ENCODE measurements at regions not wholly inside any gene's neighbourhood (a gene's known extent, or its start where the extent isn't known, plus 50 kb on each side); places are given as distances from the start of the nearest gene placed in this dataset.

DNA sequence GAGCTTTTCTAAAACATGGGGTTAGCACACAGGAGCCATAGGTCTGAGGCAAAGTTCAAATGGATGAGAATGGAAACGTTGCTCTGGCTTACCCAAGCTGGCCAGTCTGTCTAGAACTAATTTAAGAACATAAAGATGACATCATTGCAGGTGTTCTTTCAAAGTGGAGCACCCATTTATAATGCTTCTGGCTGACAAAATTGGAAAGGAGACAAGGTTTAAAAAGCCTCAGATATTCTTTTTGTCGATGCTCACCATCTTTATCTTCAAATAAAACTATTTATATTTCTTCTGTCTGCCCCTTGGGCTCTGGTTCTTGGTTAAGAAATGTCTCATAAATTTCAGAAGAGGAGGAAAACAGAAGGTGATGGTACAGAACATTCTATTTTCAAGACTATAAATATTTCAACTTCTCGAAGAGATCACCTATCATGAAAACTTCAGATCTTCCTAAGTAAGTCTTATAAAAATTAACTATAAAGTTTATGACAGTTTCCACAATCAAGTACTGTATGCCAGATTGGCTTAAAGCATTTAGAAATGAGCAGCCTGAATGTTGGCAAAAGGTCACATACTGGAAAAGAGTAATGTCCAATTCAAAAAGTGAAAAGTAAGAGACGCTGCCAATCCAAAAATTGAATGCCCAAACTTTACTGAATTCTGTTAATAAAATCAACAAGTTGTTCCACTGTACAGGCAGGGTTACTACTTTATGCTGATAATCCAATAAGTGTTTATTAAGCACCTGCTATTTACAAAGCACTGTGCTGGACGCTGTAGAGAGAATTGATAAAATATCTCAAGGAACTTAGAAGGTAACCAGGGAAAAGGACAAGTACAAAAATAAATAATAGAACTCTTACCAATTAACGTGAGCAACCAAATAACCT is 92.0 kb downstream of the ETS2 start:
- H3K9me3 ChIP-seq (ENCODE audit: control insufficient read depth, insufficient read depth, low read length) = 0 out of 2 replicates have a peak, but pooled peaks cover 3% of the 10 kb centered on the region
- H3K27ac ChIP-seq (ENCODE audit: low read depth, low read length) = no peak overlapping the region
- no peak overlapping the region for H3K9ac ChIP-seq (ENCODE audit: low read depth, low read length)
- no peaks in the 10 kb centered on the region for H3K27me3 ChIP-seq (ENCODE audit: control insufficient read depth, insufficient read depth, low read length)
- no peak overlapping the region for H3K4me3 ChIP-seq (ENCODE audit: low read depth, low read length)
- no peaks in the 10 kb centered on the region for H3K36me3 ChIP-seq (ENCODE audit: control insufficient read depth, insufficient read depth, low read length)
- H3K4me1 ChIP-seq (ENCODE audit: control insufficient read depth, insufficient read depth, low read length) = no peaks in the 10 kb centered on the region

DNA sequence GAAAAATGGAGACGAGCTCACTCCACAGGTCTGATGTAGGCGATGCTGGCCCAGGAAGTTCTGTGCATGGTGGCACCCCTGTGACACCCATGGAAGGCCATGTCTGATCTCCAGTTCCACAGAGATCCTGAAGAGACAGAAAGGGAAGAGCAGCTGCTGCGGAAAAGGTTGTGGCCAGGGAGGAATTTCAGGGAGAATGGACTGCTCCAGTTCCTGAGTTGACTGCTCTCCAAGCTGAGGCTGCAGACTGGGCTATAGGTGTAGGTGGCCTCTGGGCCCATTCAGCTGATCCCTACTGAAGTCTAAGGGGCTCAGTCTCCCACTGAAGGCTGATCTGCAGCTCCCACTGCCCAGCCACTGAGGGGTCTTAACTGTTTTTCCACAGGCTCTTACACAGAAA is 89.2 kb downstream of the ETS2 start:
- no peak overlapping the region for H3K4me3 ChIP-seq (ENCODE audit: low read depth, low read length)
- no peaks in the 10 kb centered on the region for H3K4me1 ChIP-seq (ENCODE audit: control insufficient read depth, insufficient read depth, low read length)
- no peaks in the 10 kb centered on the region for H3K36me3 ChIP-seq (ENCODE audit: control insufficient read depth, insufficient read depth, low read length)
- no peak overlapping the region for H3K9ac ChIP-seq (ENCODE audit: low read depth, low read length)
- 0 out of 2 replicates have a peak, but pooled peaks cover 4% of the 10 kb centered on the region for H3K9me3 ChIP-seq (ENCODE audit: control insufficient read depth, insufficient read depth, low read length)
- H3K27ac ChIP-seq (ENCODE audit: low read depth, low read length) = no peak overlapping the region
- no peaks in the 10 kb centered on the region for H3K27me3 ChIP-seq (ENCODE audit: control insufficient read depth, insufficient read depth, low read length)

DNA sequence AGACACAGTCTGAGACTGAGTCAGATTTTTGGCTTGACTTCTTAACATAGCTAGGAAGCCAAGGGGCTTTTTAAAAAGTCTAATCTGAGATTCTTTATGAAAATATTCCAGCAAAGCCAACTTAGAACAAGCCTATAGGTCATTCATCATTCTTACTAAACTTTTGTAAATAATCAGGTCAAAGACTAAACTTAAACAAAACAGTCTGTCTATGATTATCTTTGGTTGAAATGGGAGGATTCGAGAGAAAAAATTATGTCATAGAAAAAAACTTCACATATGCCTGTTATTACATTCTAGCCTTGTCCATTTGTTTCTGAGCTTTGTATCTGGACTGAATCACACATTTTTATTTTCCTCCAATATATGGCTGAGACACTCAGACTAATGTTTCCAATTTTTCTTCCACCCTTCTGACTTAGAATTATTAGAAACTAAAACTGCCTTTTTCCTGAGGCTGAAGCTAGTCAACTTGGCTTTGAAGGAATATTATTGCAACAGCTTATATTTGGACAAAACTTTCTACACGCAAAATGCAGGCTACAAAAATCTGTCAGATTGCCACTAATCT is 83.3 kb downstream of the ETS2 start:
- Histone ChIP-seq H3K9ac (ENCODE audit: low read depth, low read length) (no peak overlapping the region), H3K27ac (ENCODE audit: low read depth, low read length) (no peak overlapping the region), H3K9me3 (ENCODE audit: control insufficient read depth, insufficient read depth, low read length) (peaks cover 14% of the 10 kb centered on the region), H3K4me1 (ENCODE audit: control insufficient read depth, insufficient read depth, low read length) (no peaks in the 10 kb centered on the region), H3K36me3 (ENCODE audit: control insufficient read depth, insufficient read depth, low read length) (no peaks in the 10 kb centered on the region), H3K4me3 (ENCODE audit: low read depth, low read length) (no peak overlapping the region), H3K27me3 (ENCODE audit: control insufficient read depth, insufficient read depth, low read length) (no peaks in the 10 kb centered on the region)

DNA sequence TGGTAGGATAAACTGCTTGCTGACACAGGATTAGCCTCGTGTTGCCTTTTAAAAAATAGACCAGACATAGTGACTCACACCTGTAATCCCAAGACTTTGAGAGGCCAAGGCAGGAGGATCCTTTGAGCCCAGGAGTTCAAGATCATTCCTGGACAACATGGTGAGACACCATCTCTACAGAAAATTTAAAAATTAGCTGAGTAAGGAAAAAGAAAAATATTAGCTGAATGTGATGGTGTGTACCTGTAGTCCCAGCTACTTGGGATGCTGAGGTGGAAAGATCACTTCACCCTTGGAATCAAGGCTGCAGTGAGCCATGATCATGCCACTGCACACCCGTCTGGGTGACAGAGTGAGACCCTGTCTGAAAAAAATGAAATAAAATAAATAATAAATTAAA is 82.0 kb downstream of the ETS2 start:
- H3K4me3 ChIP-seq (ENCODE audit: low read depth, low read length) = no peak overlapping the region
- peaks cover 11% of the 10 kb centered on the region for H3K9me3 ChIP-seq (ENCODE audit: control insufficient read depth, insufficient read depth, low read length)
- H3K9ac ChIP-seq (ENCODE audit: low read depth, low read length) = no peak overlapping the region
- no peaks in the 10 kb centered on the region for H3K27me3 ChIP-seq (ENCODE audit: control insufficient read depth, insufficient read depth, low read length)
- no peak overlapping the region for H3K27ac ChIP-seq (ENCODE audit: low read depth, low read length)
- H3K4me1 ChIP-seq (ENCODE audit: control insufficient read depth, insufficient read depth, low read length) = no peaks in the 10 kb centered on the region
- H3K36me3 ChIP-seq (ENCODE audit: control insufficient read depth, insufficient read depth, low read length) = no peaks in the 10 kb centered on the region

DNA sequence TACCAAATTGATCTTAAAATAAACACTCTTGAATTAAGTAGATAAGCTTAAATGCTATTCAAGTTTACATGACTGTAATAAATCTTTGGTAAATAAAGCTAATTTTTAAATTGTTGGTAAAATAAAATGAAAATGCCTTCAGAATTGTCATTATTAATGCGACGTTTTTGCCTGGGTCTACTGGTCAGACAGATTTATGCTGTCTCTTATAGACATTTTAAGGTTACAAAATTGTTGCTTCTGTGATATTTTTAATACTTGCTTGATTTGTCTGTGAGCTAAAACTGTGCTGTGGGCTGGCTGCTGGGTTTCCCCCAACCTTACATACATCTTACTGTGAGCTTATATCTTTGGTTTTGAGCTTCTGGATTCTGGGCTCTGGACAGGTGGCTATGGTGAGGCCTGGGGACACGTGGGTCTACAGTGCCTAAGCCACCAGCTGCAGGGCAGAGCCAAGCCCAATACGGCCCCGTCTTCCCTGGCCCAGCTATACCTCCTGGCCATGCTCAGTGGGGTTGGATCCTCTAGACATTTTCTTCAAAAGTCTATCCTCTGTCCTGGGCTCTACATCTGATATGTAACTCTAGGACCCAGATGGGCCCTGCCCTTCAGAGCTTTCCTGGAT is 81.4 kb downstream of the ETS2 start:
- H3K27ac ChIP-seq (ENCODE audit: low read depth, low read length) = no peak overlapping the region
- no peaks in the 10 kb centered on the region for H3K36me3 ChIP-seq (ENCODE audit: control insufficient read depth, insufficient read depth, low read length)
- no peak overlapping the region for H3K9ac ChIP-seq (ENCODE audit: low read depth, low read length)
- peaks cover 10% of the 10 kb centered on the region for H3K9me3 ChIP-seq (ENCODE audit: control insufficient read depth, insufficient read depth, low read length)
- H3K4me1 ChIP-seq (ENCODE audit: control insufficient read depth, insufficient read depth, low read length) = no peaks in the 10 kb centered on the region
- no peaks in the 10 kb centered on the region for H3K27me3 ChIP-seq (ENCODE audit: control insufficient read depth, insufficient read depth, low read length)
- H3K4me3 ChIP-seq (ENCODE audit: low read depth, low read length) = no peak overlapping the region

DNA sequence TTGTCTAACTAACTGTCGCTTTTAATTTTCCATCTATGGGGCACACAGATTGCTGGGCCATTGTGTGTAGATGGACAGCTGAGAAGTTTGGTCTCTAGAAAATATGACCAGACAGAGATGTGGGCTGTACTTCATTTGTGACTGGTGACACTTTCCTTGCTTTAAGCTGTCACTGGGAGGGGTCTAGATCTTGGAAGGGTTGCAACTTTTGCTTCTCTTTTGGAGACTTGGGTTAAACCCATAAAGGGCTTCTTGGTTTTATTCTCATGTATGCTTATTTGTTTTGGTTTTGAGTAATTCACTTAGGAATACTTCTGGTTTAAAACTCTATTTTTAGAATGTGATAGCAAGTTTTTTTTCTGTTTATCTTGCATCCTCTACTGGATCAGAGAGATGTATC is 80.2 kb downstream of the ETS2 start:
- no peaks in the 10 kb centered on the region for H3K27me3 ChIP-seq (ENCODE audit: control insufficient read depth, insufficient read depth, low read length)
- H3K9ac ChIP-seq (ENCODE audit: low read depth, low read length) = no peak overlapping the region
- H3K4me3 ChIP-seq (ENCODE audit: low read depth, low read length) = no peak overlapping the region
- no peaks in the 10 kb centered on the region for H3K36me3 ChIP-seq (ENCODE audit: control insufficient read depth, insufficient read depth, low read length)
- H3K4me1 ChIP-seq (ENCODE audit: control insufficient read depth, insufficient read depth, low read length) = no peaks in the 10 kb centered on the region
- H3K27ac ChIP-seq (ENCODE audit: low read depth, low read length) = no peak overlapping the region
- peaks cover 10% of the 10 kb centered on the region for H3K9me3 ChIP-seq (ENCODE audit: control insufficient read depth, insufficient read depth, low read length)

DNA sequence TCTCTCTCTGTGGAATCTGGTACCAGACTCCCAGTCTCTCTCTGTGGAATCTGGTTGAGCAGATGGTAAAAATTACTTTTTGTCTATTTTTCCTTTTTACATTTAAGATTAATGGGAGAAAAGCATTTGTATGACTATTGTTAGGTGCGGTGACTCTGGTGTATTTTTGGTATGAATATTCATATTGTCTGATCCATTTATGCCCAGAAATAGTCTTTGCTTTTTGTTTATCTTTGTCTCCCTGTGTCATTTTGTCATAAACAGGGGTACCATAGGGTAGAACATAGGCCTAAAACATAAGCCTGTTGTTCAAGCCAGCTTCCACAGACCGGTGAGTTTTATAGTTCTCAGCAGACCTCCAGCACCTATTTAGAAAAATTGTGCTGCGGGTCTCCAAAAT is 78.7 kb downstream of the ETS2 start:
- no peaks in the 10 kb centered on the region for H3K4me1 ChIP-seq (ENCODE audit: control insufficient read depth, insufficient read depth, low read length)
- peaks cover 17% of the 10 kb centered on the region for H3K9me3 ChIP-seq (ENCODE audit: control insufficient read depth, insufficient read depth, low read length)
- no peak overlapping the region for H3K4me3 ChIP-seq (ENCODE audit: low read depth, low read length)
- H3K27ac ChIP-seq (ENCODE audit: low read depth, low read length) = no peak overlapping the region
- no peak overlapping the region for H3K9ac ChIP-seq (ENCODE audit: low read depth, low read length)
- H3K36me3 ChIP-seq (ENCODE audit: control insufficient read depth, insufficient read depth, low read length) = no peaks in the 10 kb centered on the region
- no peaks in the 10 kb centered on the region for H3K27me3 ChIP-seq (ENCODE audit: control insufficient read depth, insufficient read depth, low read length)

DNA sequence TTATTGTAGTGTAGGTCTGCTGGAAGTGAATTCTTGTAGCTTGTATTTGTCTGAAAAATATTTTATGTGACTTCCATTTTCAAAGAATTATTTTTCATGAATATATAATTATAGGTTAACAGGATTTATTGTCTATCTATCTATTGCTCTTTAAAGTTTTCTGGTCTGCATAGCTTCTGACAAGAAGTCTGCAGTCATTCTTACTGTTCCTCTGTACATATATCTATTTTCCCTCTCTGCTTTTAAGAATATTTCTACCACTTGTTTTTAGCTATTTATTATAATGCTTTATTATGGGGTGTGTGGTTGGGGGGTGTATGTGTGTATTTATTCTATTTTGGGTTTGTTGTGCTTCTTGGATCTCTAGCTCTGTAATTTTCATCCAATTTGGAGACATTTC is 77.4 kb downstream of the ETS2 start:
- Histone ChIP-seq H3K9me3 (ENCODE audit: control insufficient read depth, insufficient read depth, low read length) (peaks cover 17% of the 10 kb centered on the region), H3K4me1 (ENCODE audit: control insufficient read depth, insufficient read depth, low read length) (no peaks in the 10 kb centered on the region), H3K36me3 (ENCODE audit: control insufficient read depth, insufficient read depth, low read length) (no peaks in the 10 kb centered on the region), H3K27ac (ENCODE audit: low read depth, low read length) (no peak overlapping the region), H3K4me3 (ENCODE audit: low read depth, low read length) (no peak overlapping the region), H3K9ac (ENCODE audit: low read depth, low read length) (no peak overlapping the region), H3K27me3 (ENCODE audit: control insufficient read depth, insufficient read depth, low read length) (no peaks in the 10 kb centered on the region)

DNA sequence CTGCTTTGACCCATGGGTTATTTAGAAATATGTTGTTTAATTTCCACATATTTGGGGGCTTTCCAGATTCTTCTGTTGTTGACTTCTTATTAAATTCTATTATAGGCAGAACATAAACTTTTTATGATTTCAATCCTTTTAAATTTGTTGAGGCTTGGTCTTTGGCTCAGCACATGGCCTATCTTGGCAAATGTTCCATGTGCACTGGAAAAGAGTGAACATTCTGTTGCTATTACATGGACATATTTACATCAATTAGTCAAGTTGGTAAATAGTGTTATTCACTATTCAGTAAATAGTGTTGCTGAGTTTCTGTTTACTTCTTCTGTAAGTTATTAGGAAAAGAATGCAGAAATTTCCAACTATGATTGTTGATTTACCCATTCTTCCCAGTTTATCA is 75.4 kb downstream of the ETS2 start:
- Histone ChIP-seq H3K36me3 (ENCODE audit: control insufficient read depth, insufficient read depth, low read length) (no peaks in the 10 kb centered on the region), H3K4me1 (ENCODE audit: control insufficient read depth, insufficient read depth, low read length) (no peaks in the 10 kb centered on the region), H3K9me3 (ENCODE audit: control insufficient read depth, insufficient read depth, low read length) (peaks cover 7% of the 10 kb centered on the region; the same call in 1 of the 2 replicates), H3K27ac (ENCODE audit: low read depth, low read length) (no peak overlapping the region), H3K4me3 (ENCODE audit: low read depth, low read length) (no peak overlapping the region), H3K27me3 (ENCODE audit: control insufficient read depth, insufficient read depth, low read length) (no peaks in the 10 kb centered on the region), H3K9ac (ENCODE audit: low read depth, low read length) (no peak overlapping the region)

DNA sequence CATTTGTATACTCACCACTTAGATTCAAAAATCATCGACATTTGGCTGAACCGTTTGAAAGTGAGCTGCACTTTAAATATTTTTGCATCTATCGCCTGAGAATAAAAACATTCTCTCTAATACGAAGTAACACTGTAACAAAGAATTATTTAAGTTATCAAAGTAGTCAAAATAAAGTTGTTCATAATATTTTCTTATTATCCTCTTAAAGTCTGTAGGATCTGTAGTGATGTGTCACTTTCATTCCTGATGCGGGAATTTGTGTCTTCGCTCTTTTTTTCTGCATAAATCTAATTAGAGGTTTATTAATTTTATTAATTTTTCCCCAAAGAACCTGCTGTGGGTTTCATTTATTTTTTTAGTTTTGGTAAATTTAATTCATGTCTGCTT is 74.8 kb downstream of the ETS2 start:
- no peak overlapping the region for H3K27ac ChIP-seq (ENCODE audit: low read depth, low read length)
- H3K9ac ChIP-seq (ENCODE audit: low read depth, low read length) = no peak overlapping the region
- H3K9me3 ChIP-seq (ENCODE audit: control insufficient read depth, insufficient read depth, low read length) = peaks cover 7% of the 10 kb centered on the region; the same call in 1 of the 2 replicates
- H3K4me1 ChIP-seq (ENCODE audit: control insufficient read depth, insufficient read depth, low read length) = no peaks in the 10 kb centered on the region
- no peaks in the 10 kb centered on the region for H3K36me3 ChIP-seq (ENCODE audit: control insufficient read depth, insufficient read depth, low read length)
- H3K4me3 ChIP-seq (ENCODE audit: low read depth, low read length) = no peak overlapping the region
- H3K27me3 ChIP-seq (ENCODE audit: control insufficient read depth, insufficient read depth, low read length) = no peaks in the 10 kb centered on the region

All from HUES48 (cell line).